ENCODE measurements at regions not wholly inside any gene's neighbourhood (a gene's known extent, or its start where the extent isn't known, plus 50 kb on each side); places are given as distances from the start of the nearest gene placed in this dataset.
A peak's percentile ranks its signal among the peaks of the same experiment; 100 is the strongest.

- DNase-seq = no peak
- Histone ChIP-seq H3K27me3 (no peaks in the 10 kb centered on the region), H3K27ac (peak overlapping the region in 1 of 2 donors; percentile 42), H3K36me3 (no peaks in the 10 kb centered on the region), H3K4me3 (no peak overlapping the region), H3K4me1 (peaks cover 12 to 40% of the 10 kb centered on the region in 2 donors), H3K9me3 (no peaks in the 10 kb centered on the region)
- ATAC-seq = no peak
- TF ChIP-seq, protein P1, sequence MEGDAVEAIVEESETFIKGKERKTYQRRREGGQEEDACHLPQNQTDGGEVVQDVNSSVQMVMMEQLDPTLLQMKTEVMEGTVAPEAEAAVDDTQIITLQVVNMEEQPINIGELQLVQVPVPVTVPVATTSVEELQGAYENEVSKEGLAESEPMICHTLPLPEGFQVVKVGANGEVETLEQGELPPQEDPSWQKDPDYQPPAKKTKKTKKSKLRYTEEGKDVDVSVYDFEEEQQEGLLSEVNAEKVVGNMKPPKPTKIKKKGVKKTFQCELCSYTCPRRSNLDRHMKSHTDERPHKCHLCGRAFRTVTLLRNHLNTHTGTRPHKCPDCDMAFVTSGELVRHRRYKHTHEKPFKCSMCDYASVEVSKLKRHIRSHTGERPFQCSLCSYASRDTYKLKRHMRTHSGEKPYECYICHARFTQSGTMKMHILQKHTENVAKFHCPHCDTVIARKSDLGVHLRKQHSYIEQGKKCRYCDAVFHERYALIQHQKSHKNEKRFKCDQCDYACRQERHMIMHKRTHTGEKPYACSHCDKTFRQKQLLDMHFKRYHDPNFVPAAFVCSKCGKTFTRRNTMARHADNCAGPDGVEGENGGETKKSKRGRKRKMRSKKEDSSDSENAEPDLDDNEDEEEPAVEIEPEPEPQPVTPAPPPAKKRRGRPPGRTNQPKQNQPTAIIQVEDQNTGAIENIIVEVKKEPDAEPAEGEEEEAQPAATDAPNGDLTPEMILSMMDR (IDR thresholded peaks at IDR 0.05) = no peak
- intact Hi-C loops (cut with DNase I) = loop anchor here in 1 of 2 donors (10.0 kb wide), 1 partner anchor 318 kb away; no protein-coding TSS in a partner anchor
Observed at GRCh38 chr7:16986755-16987154, 105.0 kb upstream of the AGR3 start.

- DNase-seq = peak in 3 of 4 donors; percentile 65 to 79 (median 74)
- no peaks in the 10 kb centered on the region for H3K36me3 ChIP-seq
- TF ChIP-seq, protein P1 (IDR thresholded peaks at IDR 0.05) = no peak
- H3K27ac ChIP-seq = peak overlapping the region; percentile 74 to 77
- H3K4me3 ChIP-seq = peak overlapping the region; percentile 0 to 37
- intact Hi-C loops (cut with DNase I) = loop anchor here in 1 of 2 donors (10.0 kb wide), 1 partner anchor 315 kb away; no protein-coding TSS in a partner anchor
- H3K27me3 ChIP-seq = no peaks in the 10 kb centered on the region
- peaks cover 7 to 26% of the 10 kb centered on the region in 2 donors for H3K4me1 ChIP-seq
- no peaks in the 10 kb centered on the region for H3K9me3 ChIP-seq
- peak; percentile 81 for ATAC-seq
Observed at GRCh38 chr7:16989811-16990413, 108.1 kb upstream of the AGR3 start.

DNA sequence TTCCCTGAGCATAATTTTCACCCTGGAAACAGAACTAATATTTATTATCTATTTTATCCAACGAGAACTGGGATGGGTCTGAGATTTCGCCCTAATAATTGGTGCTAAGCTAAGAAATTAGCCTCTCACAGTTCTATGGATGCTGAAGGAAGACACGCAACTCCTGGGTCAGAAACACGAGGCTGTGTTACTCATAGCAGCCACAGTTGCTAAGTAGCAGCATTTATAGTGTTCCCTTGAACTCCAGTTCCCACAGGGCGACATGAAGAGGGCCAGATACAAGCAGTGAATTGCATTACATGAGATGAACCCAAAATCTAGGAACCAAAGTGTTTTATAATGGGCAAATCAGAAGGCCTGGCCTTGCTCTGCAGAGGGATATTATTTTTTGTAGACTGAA is 109.8 kb upstream of the AGR3 start:
- Histone ChIP-seq H3K27ac (peak overlapping the region in 1 of 2 donors; percentile 74), H3K9me3 (peaks cover 0 to 14% of the 10 kb centered on the region in 2 donors), H3K4me1 (peaks cover 7 to 26% of the 10 kb centered on the region in 2 donors), H3K4me3 (peak overlapping the region in 1 of 2 donors; percentile 37), H3K27me3 (no peaks in the 10 kb centered on the region), H3K36me3 (no peaks in the 10 kb centered on the region)
- DNase-seq (no peak), ATAC-seq (peak; percentile 8)
- TF ChIP-seq, protein P1 (IDR thresholded peaks at IDR 0.05) = no peak
- intact Hi-C loops (cut with DNase I) = no loop called here

GRCh38 chr7:16993543-16993942 is 111.8 kb upstream of the AGR3 start:
- intact Hi-C loops (cut with DNase I) = no loop called here
- DNase-seq (no peak), ATAC-seq (no peak)
- Histone ChIP-seq H3K9me3 (peaks cover 0 to 22% of the 10 kb centered on the region in 2 donors), H3K4me1 (peaks cover 7 to 35% of the 10 kb centered on the region in 2 donors), H3K36me3 (no peaks in the 10 kb centered on the region), H3K27ac (no peak overlapping the region), H3K4me3 (no peak overlapping the region), H3K27me3 (no peaks in the 10 kb centered on the region)
- TF ChIP-seq, protein P1 (IDR thresholded peaks at IDR 0.05) = no peak

- Histone ChIP-seq H3K36me3 (no peaks in the 10 kb centered on the region), H3K27ac (peak overlapping the region in 1 of 2 donors; percentile 73), H3K27me3 (no peaks in the 10 kb centered on the region), H3K4me3 (no peak overlapping the region), H3K4me1 (peaks cover 7 to 27% of the 10 kb centered on the region in 2 donors), H3K9me3 (peaks cover 0 to 22% of the 10 kb centered on the region in 2 donors)
- no peak for DNase-seq
- TF ChIP-seq, protein P1 (IDR thresholded peaks at IDR 0.05) = no peak
- ATAC-seq = peak; percentile 86
- intact Hi-C loops (cut with DNase I) = no loop called here
Observed at GRCh38 chr7:16998481-16999051, 116.8 kb upstream of the AGR3 start.
